Fibroblast of skin of right quadriceps (primary cell): ENCODE measurements at regions not wholly inside any gene's neighbourhood (a gene's known extent, or its start where the extent isn't known, plus 50 kb on each side); places are given as distances from the start of the nearest gene placed in this dataset.
"Not testable (repeated sequence)": the region's sequence is repeated elsewhere in the genome, so short reads cannot be mapped to it uniquely, and the experiment has no call there.

Experiments
- DNase-seq: peaks from one replicate; pipeline ENCODE4 v3.0.0-alpha.2; 2013

- no peak for DNase-seq
Observed at GRCh38 chr14:85009506-85009905, 520.4 kb upstream of the FLRT2 start.

GRCh38 chr14:85010186-85010585 lies 519.8 kb upstream of the FLRT2 start:
- DNase-seq = peak; percentile 23

GRCh38 chr14:85016496-85016895 lies 513.4 kb upstream of the FLRT2 start:
- no peak for DNase-seq

- DNase-seq = not testable (repeated sequence)
Observed at GRCh38 chr14:85023866-85024265, 506.1 kb upstream of the FLRT2 start.

- DNase-seq = peak; percentile 81
Observed at GRCh38 chr14:85024931-85025330, 505.0 kb upstream of the FLRT2 start.

- DNase-seq = no peak
Observed at GRCh38 chr14:85027681-85028370, 502.1 kb upstream of the FLRT2 start.

GRCh38 chr14:85037411-85037810 lies 492.5 kb upstream of the FLRT2 start:
- no peak for DNase-seq

GRCh38 chr14:85038526-85039352 lies 491.2 kb upstream of the FLRT2 start:
- no peak for DNase-seq

GRCh38 chr14:85039353-85039626 lies 490.7 kb upstream of the FLRT2 start:
- no peak for DNase-seq

- DNase-seq = no peak
Observed at GRCh38 chr14:85040046-85040685, 489.8 kb upstream of the FLRT2 start.

- no peak for DNase-seq
Observed at GRCh38 chr14:85041618-85042017, 488.3 kb upstream of the FLRT2 start.

GRCh38 chr14:85042301-85042700 lies 487.6 kb upstream of the FLRT2 start:
- no peak for DNase-seq

- no peak for DNase-seq
Observed at GRCh38 chr14:85050180-85050579, 479.8 kb upstream of the FLRT2 start.

- no peak for DNase-seq
Observed at GRCh38 chr14:85052646-85053045, 477.3 kb upstream of the FLRT2 start.

GRCh38 chr14:85054178-85054577 lies 475.8 kb upstream of the FLRT2 start:
- no peak for DNase-seq

GRCh38 chr14:85056267-85056666 lies 473.7 kb upstream of the FLRT2 start:
- no peak for DNase-seq

GRCh38 chr14:85057221-85057620 lies 472.7 kb upstream of the FLRT2 start:
- DNase-seq = no peak

- peak; percentile 37 for DNase-seq
Observed at GRCh38 chr14:85058150-85058549, 471.8 kb upstream of the FLRT2 start.

- peak; percentile 39 for DNase-seq
Observed at GRCh38 chr14:85060121-85060520, 469.8 kb upstream of the FLRT2 start.

GRCh38 chr14:85061256-85061655 lies 468.7 kb upstream of the FLRT2 start:
- DNase-seq = peak; percentile 55

GRCh38 chr14:85063747-85064146 lies 466.2 kb upstream of the FLRT2 start:
- DNase-seq = no peak

GRCh38 chr14:85071447-85071846 lies 458.5 kb upstream of the FLRT2 start:
- no peak for DNase-seq

- no peak for DNase-seq
Observed at GRCh38 chr14:85074955-85075354, 455.0 kb upstream of the FLRT2 start.
